ENCODE measurements at regions not wholly inside any gene's neighbourhood (a gene's known extent, or its start where the extent isn't known, plus 50 kb on each side); places are given as distances from the start of the nearest gene placed in this dataset.

GRCh38 chr4:71231129-71232055 lies 107.4 kb upstream of the SLC4A4 start:
- no peak for DNase-seq

GRCh38 chr4:71232056-71232430 lies 106.8 kb upstream of the SLC4A4 start:
- in situ Hi-C loops (cut with MboI; ENCODE audit: low pct_unique_long_range_greater_than_20kb, low sequenced_read_pairs) = no loop called here
- DNase-seq = no peak

More at GRCh38 chr4:71231129-71232055, 107.4 kb upstream of the SLC4A4 start:
- in situ Hi-C loops (cut with MboI; ENCODE audit: low pct_unique_long_range_greater_than_20kb, low sequenced_read_pairs) = no loop called here

- DNase-seq = no peak
- in situ Hi-C loops (cut with MboI; ENCODE audit: low pct_unique_long_range_greater_than_20kb, low sequenced_read_pairs) = no loop called here
Observed at GRCh38 chr4:71232846-71233245, 106.0 kb upstream of the SLC4A4 start.

- no peak for DNase-seq
- in situ Hi-C loops (cut with MboI; ENCODE audit: low pct_unique_long_range_greater_than_20kb, low sequenced_read_pairs) = no loop called here
Observed at GRCh38 chr4:71235311-71236201, 103.3 kb upstream of the SLC4A4 start.

GRCh38 chr4:71236226-71236625 lies 102.6 kb upstream of the SLC4A4 start:
- no peak for DNase-seq
- in situ Hi-C loops (cut with MboI; ENCODE audit: low pct_unique_long_range_greater_than_20kb, low sequenced_read_pairs) = no loop called here

- DNase-seq = no peak
- in situ Hi-C loops (cut with MboI; ENCODE audit: low pct_unique_long_range_greater_than_20kb, low sequenced_read_pairs) = no loop called here
Observed at GRCh38 chr4:71237641-71238040, 101.2 kb upstream of the SLC4A4 start.

- in situ Hi-C loops (cut with MboI; ENCODE audit: low pct_unique_long_range_greater_than_20kb, low sequenced_read_pairs) = no loop called here
- DNase-seq = no peak
Observed at GRCh38 chr4:71239365-71239764, 99.5 kb upstream of the SLC4A4 start.

GRCh38 chr4:71240094-71240493 lies 98.7 kb upstream of the SLC4A4 start:
- in situ Hi-C loops (cut with MboI; ENCODE audit: low pct_unique_long_range_greater_than_20kb, low sequenced_read_pairs) = no loop called here

GRCh38 chr4:71241501-71242288 lies 97.1 kb upstream of the SLC4A4 start:
- in situ Hi-C loops (cut with MboI; ENCODE audit: low pct_unique_long_range_greater_than_20kb, low sequenced_read_pairs) = no loop called here
- DNase-seq = no peak

More at GRCh38 chr4:71240094-71240493, 98.7 kb upstream of the SLC4A4 start:
- DNase-seq = no peak

- in situ Hi-C loops (cut with MboI; ENCODE audit: low pct_unique_long_range_greater_than_20kb, low sequenced_read_pairs) = no loop called here
- no peak for DNase-seq
Observed at GRCh38 chr4:71243091-71243833, 95.6 kb upstream of the SLC4A4 start.

GRCh38 chr4:71247706-71248105 lies 91.1 kb upstream of the SLC4A4 start:
- no peak for DNase-seq
- in situ Hi-C loops (cut with MboI; ENCODE audit: low pct_unique_long_range_greater_than_20kb, low sequenced_read_pairs) = no loop called here

GRCh38 chr4:71251261-71251660 lies 87.6 kb upstream of the SLC4A4 start:
- in situ Hi-C loops (cut with MboI; ENCODE audit: low pct_unique_long_range_greater_than_20kb, low sequenced_read_pairs) = no loop called here

GRCh38 chr4:71253545-71253944 lies 85.3 kb upstream of the SLC4A4 start:
- no peak for DNase-seq
- in situ Hi-C loops (cut with MboI; ENCODE audit: low pct_unique_long_range_greater_than_20kb, low sequenced_read_pairs) = no loop called here

More at GRCh38 chr4:71251261-71251660, 87.6 kb upstream of the SLC4A4 start:
- no peak for DNase-seq

GRCh38 chr4:71254451-71255012 lies 84.3 kb upstream of the SLC4A4 start:
- DNase-seq = no peak
- in situ Hi-C loops (cut with MboI; ENCODE audit: low pct_unique_long_range_greater_than_20kb, low sequenced_read_pairs) = no loop called here

GRCh38 chr4:71255976-71256375 lies 82.8 kb upstream of the SLC4A4 start:
- in situ Hi-C loops (cut with MboI; ENCODE audit: low pct_unique_long_range_greater_than_20kb, low sequenced_read_pairs) = no loop called here
- DNase-seq = no peak

- DNase-seq = no peak
- in situ Hi-C loops (cut with MboI; ENCODE audit: low pct_unique_long_range_greater_than_20kb, low sequenced_read_pairs) = no loop called here
Observed at GRCh38 chr4:71257761-71258160, 81.1 kb upstream of the SLC4A4 start.

- in situ Hi-C loops (cut with MboI; ENCODE audit: low pct_unique_long_range_greater_than_20kb, low sequenced_read_pairs) = no loop called here
- no peak for DNase-seq
Observed at GRCh38 chr4:71258323-71258722, 80.5 kb upstream of the SLC4A4 start.

GRCh38 chr4:71259280-71259679 lies 79.5 kb upstream of the SLC4A4 start:
- no peak for DNase-seq
- in situ Hi-C loops (cut with MboI; ENCODE audit: low pct_unique_long_range_greater_than_20kb, low sequenced_read_pairs) = no loop called here
